HG03060 (cell line): ENCODE measurements at regions not wholly inside any gene's neighbourhood (a gene's known extent, or its start where the extent isn't known, plus 50 kb on each side); places are given as distances from the start of the nearest gene placed in this dataset.
"Not testable (repeated sequence)": the region's sequence is repeated elsewhere in the genome, so short reads cannot be mapped to it uniquely, and the experiment has no call there.

Experiments
- ATAC-seq: cut with Tn5 transposase; IDR thresholded peaks from one replicate; pipeline ENCODE4 v1.9.1; 2021; ENCODE audit warnings: low read depth, moderate number of reproducible peaks; ENCODE audit not compliant: unreplicated experiment

GRCh38 chr2:210859314-210859713 lies 302.9 kb downstream of the CPS1 start:
- ATAC-seq = no peak

GRCh38 chr2:210860276-210860675 lies 303.9 kb downstream of the CPS1 start:
- no peak for ATAC-seq

- no peak for ATAC-seq
These were observed 304.8 kb downstream of the CPS1 start for GRCh38 chr2:210861038-210861665.

GRCh38 chr2:210862283-210863065 lies 306.1 kb downstream of the CPS1 start:
- no peak for ATAC-seq

GRCh38 chr2:210863283-210863682 lies 306.9 kb downstream of the CPS1 start:
- ATAC-seq = no peak

GRCh38 chr2:210871566-210871965 lies 315.2 kb downstream of the CPS1 start:
- ATAC-seq = not testable (repeated sequence)

- no peak for ATAC-seq
These were observed 317.2 kb downstream of the CPS1 start for GRCh38 chr2:210873631-210874030.

- ATAC-seq = no peak
These were observed 327.8 kb downstream of the CPS1 start for GRCh38 chr2:210884227-210884626.

GRCh38 chr2:210888035-210888434 lies 331.6 kb downstream of the CPS1 start:
- ATAC-seq = no peak

- ATAC-seq = no peak
These were observed 338.7 kb downstream of the CPS1 start for GRCh38 chr2:210895132-210895531.

GRCh38 chr2:210899131-210899530 lies 342.7 kb downstream of the CPS1 start:
- ATAC-seq = no peak

- ATAC-seq = no peak
These were observed 344.9 kb downstream of the CPS1 start for GRCh38 chr2:210901326-210901725.

GRCh38 chr2:210912779-210913178 lies 356.4 kb downstream of the CPS1 start:
- no peak for ATAC-seq

- ATAC-seq = no peak
These were observed 357.1 kb downstream of the CPS1 start for GRCh38 chr2:210913461-210913860.

- no peak for ATAC-seq
These were observed 359.5 kb downstream of the CPS1 start for GRCh38 chr2:210915912-210916311.

- no peak for ATAC-seq
These were observed 361.1 kb downstream of the CPS1 start for GRCh38 chr2:210917465-210917864.

GRCh38 chr2:210919128-210919527 lies 362.7 kb downstream of the CPS1 start:
- ATAC-seq = no peak

- no peak for ATAC-seq
These were observed 366.0 kb downstream of the CPS1 start for GRCh38 chr2:210922419-210922818.

- no peak for ATAC-seq
These were observed 372.3 kb downstream of the CPS1 start for GRCh38 chr2:210928714-210929113.

- no peak for ATAC-seq
These were observed 381.8 kb downstream of the CPS1 start for GRCh38 chr2:210938228-210938627.

GRCh38 chr2:210946395-210946794 lies 390.0 kb downstream of the CPS1 start:
- ATAC-seq = no peak

GRCh38 chr2:210950434-210951060 lies 394.1 kb downstream of the CPS1 start:
- ATAC-seq = not testable (repeated sequence)
